ENCODE measurements at regions not wholly inside any gene's neighbourhood (a gene's known extent, or its start where the extent isn't known, plus 50 kb on each side); places are given as distances from the start of the nearest gene placed in this dataset.
A peak's percentile ranks its signal among the peaks of the same experiment; 100 is the strongest.

GRCh38 chrX:64097891-64098290, 107.6 kb downstream of the AMER1 start:
- no peak for DNase-seq
- in situ Hi-C loops (cut with HindIII; ENCODE audit: low pct_ligation_motif_present, low pct_unique_long_range_greater_than_20kb, low sequenced_read_pairs), result no loop called here

GRCh38 chrX:64093761-64094160, 111.7 kb downstream of the AMER1 start:
- DNase-seq, result peak; percentile 0
- in situ Hi-C loops (cut with HindIII; ENCODE audit: low pct_ligation_motif_present, low pct_unique_long_range_greater_than_20kb, low sequenced_read_pairs), result no loop called here
